ENCODE measurements at regions not wholly inside any gene's neighbourhood (a gene's known extent, or its start where the extent isn't known, plus 50 kb on each side); places are given as distances from the start of the nearest gene placed in this dataset.

GRCh38 chr4:171667906-171668305 is 145.3 kb upstream of the GALNTL6 start:
- intact Hi-C loops (cut with micrococcal nuclease), result no loop called here
- TF ChIP-seq CTCF (IDR thresholded peaks at IDR 0.05; ENCODE audit: unreplicated experiment), result no peak
- no peaks in the 10 kb centered on the region for H3K4me1 Mint-ChIP-seq (ENCODE audit: insufficient read depth, unreplicated experiment)

DNA sequence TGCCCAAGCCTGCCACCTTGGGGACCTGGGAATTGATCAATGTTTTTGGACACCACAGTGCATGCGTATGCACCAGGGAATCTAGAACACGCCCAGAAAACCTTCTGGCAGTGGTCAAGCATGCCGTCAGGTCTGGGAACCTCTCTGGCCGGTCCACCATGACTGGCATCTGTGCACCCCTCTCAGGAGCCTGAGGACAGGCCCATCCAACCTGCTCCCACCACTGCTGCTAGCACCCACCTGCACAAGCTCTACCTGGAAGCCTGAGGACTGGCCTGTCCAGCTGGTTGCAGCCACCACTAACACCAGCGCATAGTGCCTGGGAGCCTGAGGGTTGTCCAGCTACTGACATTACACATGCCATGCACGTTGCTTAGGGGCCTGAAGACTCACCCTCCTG is 162.1 kb upstream of the GALNTL6 start:
- H3K27ac Mint-ChIP-seq (ENCODE audit: low read depth, unreplicated experiment), result no peak overlapping the region
- no peaks in the 10 kb centered on the region for H3K9me3 Mint-ChIP-seq (ENCODE audit: unreplicated experiment)
- CTCF ChIA-PET, result no interaction called here
- intact Hi-C loops (cut with micrococcal nuclease), result no loop called here
- DNase-seq (ENCODE audit: unreplicated experiment), result no peak
- BruUV-seq (replicated peaks), result no TSS peak
- TF ChIP-seq CTCF (IDR thresholded peaks at IDR 0.05; ENCODE audit: unreplicated experiment), result no peak
- H3K4me1 Mint-ChIP-seq (ENCODE audit: insufficient read depth, unreplicated experiment), result no peaks in the 10 kb centered on the region
- POLR2A ChIA-PET, result no interaction called here
- no peak overlapping the region for H3K4me3 Mint-ChIP-seq (ENCODE audit: unreplicated experiment)
- H3K36me3 Mint-ChIP-seq (ENCODE audit: insufficient read depth, unreplicated experiment), result no peaks in the 10 kb centered on the region
- peaks cover 74% of the 10 kb centered on the region for H3K27me3 Mint-ChIP-seq (ENCODE audit: insufficient read depth, unreplicated experiment)

More at GRCh38 chr4:171667906-171668305, 145.3 kb upstream of the GALNTL6 start:
- H3K27ac Mint-ChIP-seq (ENCODE audit: low read depth, unreplicated experiment), result no peak overlapping the region
- no TSS peak for BruUV-seq (replicated peaks)
- no peaks in the 10 kb centered on the region for H3K9me3 Mint-ChIP-seq (ENCODE audit: unreplicated experiment)
- no peak overlapping the region for H3K4me3 Mint-ChIP-seq (ENCODE audit: unreplicated experiment)
- ChIA-PET POLR2A (no interaction called here), CTCF (no interaction called here)
- peaks cover 38% of the 10 kb centered on the region for H3K27me3 Mint-ChIP-seq (ENCODE audit: insufficient read depth, unreplicated experiment)
- H3K36me3 Mint-ChIP-seq (ENCODE audit: insufficient read depth, unreplicated experiment), result no peaks in the 10 kb centered on the region
- no peak for DNase-seq (ENCODE audit: unreplicated experiment)

GRCh38 chr4:171650543-171650942 is 162.7 kb upstream of the GALNTL6 start:
- Mint-ChIP-seq H3K4me3 (ENCODE audit: unreplicated experiment) (no peak overlapping the region), H3K36me3 (ENCODE audit: insufficient read depth, unreplicated experiment) (no peaks in the 10 kb centered on the region), H3K27me3 (ENCODE audit: insufficient read depth, unreplicated experiment) (peaks cover 75% of the 10 kb centered on the region), H3K27ac (ENCODE audit: low read depth, unreplicated experiment) (no peak overlapping the region), H3K4me1 (ENCODE audit: insufficient read depth, unreplicated experiment) (no peaks in the 10 kb centered on the region), H3K9me3 (ENCODE audit: unreplicated experiment) (no peaks in the 10 kb centered on the region)
- intact Hi-C loops (cut with micrococcal nuclease), result no loop called here
- BruUV-seq (replicated peaks), result no TSS peak
- POLR2A ChIA-PET, result interaction anchor here (1.2 kb wide), 1 partner anchor 42 kb away, joined by 3 read pairs; no protein-coding TSS in a partner anchor
- CTCF ChIA-PET, result no interaction called here
- peak; percentile 8 for DNase-seq (ENCODE audit: unreplicated experiment)
- TF ChIP-seq CTCF (IDR thresholded peaks at IDR 0.05; ENCODE audit: unreplicated experiment), result no peak

- no peak overlapping the region for H3K27ac Mint-ChIP-seq (ENCODE audit: low read depth, unreplicated experiment)
- CTCF ChIA-PET, result interaction anchor here (0.7 kb wide), 1 partner anchor 1120 kb away, joined by 3 read pairs; no protein-coding TSS in a partner anchor
Measured at GRCh38 chr4:171648926-171649325, 164.3 kb upstream of the GALNTL6 start.

More at GRCh38 chr4:171648926-171649325, 164.3 kb upstream of the GALNTL6 start:
- intact Hi-C loops (cut with micrococcal nuclease), result no loop called here
- no peaks in the 10 kb centered on the region for H3K36me3 Mint-ChIP-seq (ENCODE audit: insufficient read depth, unreplicated experiment)
- H3K9me3 Mint-ChIP-seq (ENCODE audit: unreplicated experiment), result no peaks in the 10 kb centered on the region
- BruUV-seq (replicated peaks), result no TSS peak
- POLR2A ChIA-PET, result interaction anchor here (0.7 kb wide), 1 partner anchor 15 kb away, joined by 3 read pairs; no protein-coding TSS in a partner anchor
- H3K27me3 Mint-ChIP-seq (ENCODE audit: insufficient read depth, unreplicated experiment), result peaks cover 66% of the 10 kb centered on the region
- DNase-seq (ENCODE audit: unreplicated experiment), result no peak
- no peak for TF ChIP-seq CTCF (IDR thresholded peaks at IDR 0.05; ENCODE audit: unreplicated experiment)
- H3K4me1 Mint-ChIP-seq (ENCODE audit: insufficient read depth, unreplicated experiment), result no peaks in the 10 kb centered on the region
- no peak overlapping the region for H3K4me3 Mint-ChIP-seq (ENCODE audit: unreplicated experiment)
